ENCODE measurements at regions not wholly inside any gene's neighbourhood (a gene's known extent, or its start where the extent isn't known, plus 50 kb on each side); places are given as distances from the start of the nearest gene placed in this dataset.

GRCh38 chr5:113984928-113985327, 376.9 kb upstream of the KCNN2 start:
- H3K27ac ChIP-seq, result peak overlapping the region; percentile 61
- TF ChIP-seq CTCF (conservative IDR thresholded peaks at IDR 0.05), result no peak

DNA sequence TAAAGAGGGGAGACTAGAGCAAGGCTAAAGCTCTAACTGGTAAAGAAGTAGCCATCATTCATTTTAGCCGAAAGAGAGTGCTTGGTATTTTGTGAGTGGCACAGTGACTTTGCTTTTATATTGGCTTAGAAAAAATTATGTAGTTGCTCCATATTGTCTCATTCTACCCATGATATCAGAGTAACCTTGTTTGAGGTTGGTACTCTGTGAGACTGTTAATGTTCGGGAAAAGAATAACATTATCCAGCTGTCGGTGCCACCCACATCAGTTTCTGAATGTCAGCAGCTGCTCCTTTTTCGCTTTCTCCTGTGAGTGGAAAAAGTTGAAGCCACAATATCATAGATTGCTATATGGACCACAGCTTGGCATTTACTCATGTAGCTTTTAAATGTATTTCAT, 376.4 kb upstream of the KCNN2 start:
- peak overlapping the region; percentile 61 for H3K27ac ChIP-seq
- no peak for TF ChIP-seq CTCF (conservative IDR thresholded peaks at IDR 0.05)

- TF ChIP-seq CTCF (conservative IDR thresholded peaks at IDR 0.05), result no peak
Observed at GRCh38 chr5:113989278-113989912, 372.5 kb upstream of the KCNN2 start.

GRCh38 chr5:113989913-113990305, 372.0 kb upstream of the KCNN2 start:
- TF ChIP-seq CTCF (conservative IDR thresholded peaks at IDR 0.05), result no peak
- H3K27ac ChIP-seq, result peak overlapping the region; percentile 71

More at GRCh38 chr5:113989278-113989912, 372.5 kb upstream of the KCNN2 start:
- peak overlapping the region; percentile 71 for H3K27ac ChIP-seq

DNA sequence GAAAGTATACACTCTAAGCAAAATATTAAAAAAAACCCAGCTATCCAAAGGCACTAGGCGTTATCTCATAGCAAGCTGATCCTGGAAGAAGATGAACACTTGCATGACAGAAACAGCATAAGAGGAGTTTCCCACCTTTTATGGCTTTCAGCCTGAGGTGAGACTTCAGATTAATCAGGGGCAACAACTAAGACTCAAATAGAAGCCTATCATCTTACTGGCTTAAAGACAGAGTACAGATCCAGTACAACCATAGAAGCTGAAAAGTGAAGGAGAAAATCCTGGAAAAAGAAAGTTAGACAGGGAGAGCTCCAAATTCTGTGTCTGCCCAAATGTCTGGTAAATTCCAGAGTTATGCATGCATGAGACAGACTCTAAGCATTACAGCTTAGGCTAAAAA, 360.8 kb upstream of the KCNN2 start:
- TF ChIP-seq CTCF (conservative IDR thresholded peaks at IDR 0.05), result no peak
- no peak overlapping the region for H3K27ac ChIP-seq

GRCh38 chr5:114006582-114006981, 355.3 kb upstream of the KCNN2 start:
- no peak overlapping the region for H3K27ac ChIP-seq
- no peak for TF ChIP-seq CTCF (conservative IDR thresholded peaks at IDR 0.05)

DNA sequence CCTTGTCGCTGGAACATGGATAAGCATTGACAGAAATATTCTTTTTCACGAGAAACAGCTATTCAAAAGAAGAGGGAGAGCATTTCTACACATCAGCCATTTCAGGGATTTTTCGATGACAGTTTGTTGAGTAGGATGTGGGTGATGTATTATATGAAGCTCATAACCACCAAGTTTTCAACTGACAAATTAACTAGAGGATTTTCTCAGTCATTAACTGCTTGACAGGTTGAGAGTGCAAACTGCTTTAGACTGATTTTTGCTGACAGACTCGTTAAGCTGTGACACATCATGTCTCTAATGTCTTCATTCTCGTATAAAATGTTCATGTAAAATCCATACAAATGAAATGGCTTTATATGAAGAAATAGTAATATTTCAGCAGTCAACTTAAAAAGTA, 354.2 kb upstream of the KCNN2 start:
- TF ChIP-seq CTCF (conservative IDR thresholded peaks at IDR 0.05), result no peak
- H3K27ac ChIP-seq, result no peak overlapping the region

Measured in VCaP (cell line).